HuH-7.5 (cell line): ENCODE measurements at regions not wholly inside any gene's neighbourhood (a gene's known extent, or its start where the extent isn't known, plus 50 kb on each side); places are given as distances from the start of the nearest gene placed in this dataset.

Experiments used
- DNase-seq: peaks from one replicate; pipeline ENCODE4 v3.0.0; 2011; ENCODE audit warnings: low spot score

DNA sequence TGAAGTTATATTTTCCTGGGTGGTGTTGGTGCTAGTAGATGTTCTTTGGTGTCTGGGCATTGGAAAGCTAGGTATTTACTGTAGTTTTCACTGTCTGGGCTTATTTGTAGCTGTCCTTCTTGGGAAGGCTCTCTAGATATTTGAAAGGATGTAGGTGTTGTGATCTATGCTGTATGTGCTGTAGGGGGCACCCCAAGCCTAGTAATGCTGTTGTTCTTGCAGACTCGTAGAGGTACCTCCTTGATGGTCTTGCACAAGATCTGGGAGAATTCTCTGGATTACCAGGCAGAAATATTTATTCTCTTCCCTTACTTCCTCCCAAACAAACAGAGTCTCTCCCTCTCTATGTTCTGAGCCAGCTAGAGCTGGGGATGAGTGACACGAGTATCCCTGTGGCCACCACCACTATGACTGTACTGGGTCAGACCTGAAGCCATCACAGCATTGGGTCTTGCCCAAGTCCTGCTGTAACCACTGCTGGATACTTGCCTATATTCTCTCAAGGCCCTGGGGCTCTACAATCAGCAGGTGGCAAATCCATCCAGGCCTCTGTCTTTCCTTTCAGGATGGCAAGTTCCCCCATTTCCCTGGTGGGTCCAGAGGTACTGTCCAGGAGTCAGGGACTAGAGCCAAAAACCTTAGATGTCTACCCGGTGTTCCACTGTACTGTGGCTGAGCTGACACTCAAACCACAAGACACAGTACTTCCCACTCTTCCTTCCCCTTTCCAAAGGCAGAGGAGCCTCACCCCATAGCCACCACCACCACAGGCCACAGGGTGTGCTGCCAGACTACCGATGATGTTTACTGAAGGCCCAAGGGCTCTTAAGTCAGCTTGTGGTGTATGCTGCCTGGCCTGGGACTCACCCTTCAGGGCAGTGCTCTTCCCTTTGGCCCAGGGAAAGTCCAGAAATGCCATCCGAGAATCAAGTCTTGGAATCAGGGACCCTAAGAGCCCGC, 195.2 kb upstream of the DPPA4 start:
- DNase-seq = no peak

GRCh38 chr3:109545746-109546145, 208.4 kb upstream of the DPPA4 start:
- DNase-seq = no peak

- DNase-seq = no peak
Measured at GRCh38 chr3:109548192-109548938, 211.0 kb upstream of the DPPA4 start.

- no peak for DNase-seq
Measured at GRCh38 chr3:109553591-109554371, 216.4 kb upstream of the DPPA4 start.

- DNase-seq = no peak
Measured at GRCh38 chr3:109559389-109559788, 222.0 kb upstream of the DPPA4 start.

DNA sequence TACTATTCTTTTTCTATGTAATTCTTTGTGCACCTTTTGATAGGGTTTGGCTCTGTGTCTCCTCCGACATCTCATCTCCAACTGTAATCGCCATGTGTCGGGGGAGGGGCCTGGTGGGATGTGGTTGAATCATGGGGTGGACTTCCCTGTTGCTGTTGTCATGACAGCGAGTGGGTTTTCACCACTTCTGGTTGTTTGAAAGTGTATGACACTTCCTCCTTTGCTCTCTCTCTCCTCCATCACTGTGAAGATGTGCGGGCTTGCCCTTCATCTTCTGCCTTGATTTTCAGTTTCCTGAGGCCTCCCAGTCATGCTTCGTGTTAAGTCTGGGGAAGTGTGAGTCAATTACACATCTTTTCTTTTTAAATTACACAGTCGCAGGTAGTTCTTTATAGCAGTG, 225.8 kb upstream of the DPPA4 start:
- no peak for DNase-seq

- DNase-seq = no peak
Measured at GRCh38 chr3:109569135-109569846, 231.9 kb upstream of the DPPA4 start.

- no peak for DNase-seq
Measured at GRCh38 chr3:109570408-109570807, 233.1 kb upstream of the DPPA4 start.

GRCh38 chr3:109572301-109572700, 235.0 kb upstream of the DPPA4 start:
- DNase-seq = no peak

GRCh38 chr3:109596991-109597390, 259.6 kb upstream of the DPPA4 start:
- no peak for DNase-seq

DNA sequence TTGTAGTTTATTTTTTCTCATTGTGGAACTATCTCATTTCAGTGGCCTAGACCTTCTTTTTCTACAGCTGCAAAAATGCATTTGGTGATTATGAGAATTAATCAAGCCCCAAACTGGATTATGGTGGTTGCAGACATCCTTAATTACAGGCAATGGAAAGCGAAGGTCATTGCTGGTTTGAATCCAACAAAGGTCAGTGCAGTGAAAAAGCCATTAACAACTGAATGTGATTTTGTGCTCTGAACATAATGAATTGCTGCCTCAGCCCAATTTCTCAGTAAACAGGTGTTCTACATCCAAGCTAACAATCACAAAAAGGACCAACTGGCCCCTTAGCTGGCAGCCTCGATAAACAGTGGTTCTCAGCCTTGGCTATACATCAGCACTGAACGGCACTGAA, 260.1 kb upstream of the DPPA4 start:
- no peak for DNase-seq

GRCh38 chr3:109607897-109608296, 270.6 kb upstream of the DPPA4 start:
- DNase-seq = no peak

- DNase-seq = no peak
Measured at GRCh38 chr3:109608574-109608973, 271.2 kb upstream of the DPPA4 start.

GRCh38 chr3:109618766-109619378, 281.5 kb upstream of the DPPA4 start:
- no peak for DNase-seq

- DNase-seq = no peak
Measured at GRCh38 chr3:109631897-109632296, 294.6 kb upstream of the DPPA4 start.

GRCh38 chr3:109640146-109640652, 302.9 kb upstream of the DPPA4 start:
- DNase-seq = peak; percentile 12

DNA sequence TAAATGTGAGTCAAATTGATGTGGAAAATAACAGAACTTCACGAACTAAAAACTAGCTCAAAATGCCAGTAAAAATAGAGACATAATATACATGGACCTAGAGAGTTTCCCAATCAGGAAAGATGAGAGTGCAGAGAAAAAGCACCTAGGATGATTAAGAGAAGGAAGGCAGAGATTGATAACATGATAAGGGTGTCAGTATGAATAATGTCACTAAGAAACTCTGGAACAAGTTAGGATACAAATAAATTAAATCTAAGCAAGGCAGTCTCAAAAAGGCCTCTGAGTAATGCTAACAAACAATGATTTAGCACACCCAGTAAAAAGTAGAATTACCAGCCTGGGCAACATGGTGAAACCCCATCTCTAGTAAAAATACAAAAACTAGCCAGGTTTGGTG, 304.7 kb upstream of the DPPA4 start:
- DNase-seq = no peak

DNA sequence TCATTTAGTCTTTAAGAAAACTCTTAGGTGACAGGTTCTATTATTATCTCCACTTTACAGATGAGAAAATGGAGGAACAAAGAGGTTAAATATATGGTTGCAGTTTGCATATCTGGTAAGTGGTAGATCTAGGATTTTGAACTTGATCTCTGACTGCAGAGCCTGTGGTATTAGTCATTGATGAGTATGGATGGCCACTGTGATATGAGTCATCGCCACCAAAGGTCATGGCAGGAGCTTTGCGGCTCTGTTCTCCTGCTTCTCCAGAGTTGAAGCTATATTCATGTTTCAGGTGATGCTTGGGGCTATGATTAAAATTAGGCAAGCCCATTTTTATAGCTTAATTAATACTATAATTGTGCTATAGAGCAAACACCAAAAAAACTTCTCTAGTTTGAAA, 306.2 kb upstream of the DPPA4 start:
- no peak for DNase-seq

DNA sequence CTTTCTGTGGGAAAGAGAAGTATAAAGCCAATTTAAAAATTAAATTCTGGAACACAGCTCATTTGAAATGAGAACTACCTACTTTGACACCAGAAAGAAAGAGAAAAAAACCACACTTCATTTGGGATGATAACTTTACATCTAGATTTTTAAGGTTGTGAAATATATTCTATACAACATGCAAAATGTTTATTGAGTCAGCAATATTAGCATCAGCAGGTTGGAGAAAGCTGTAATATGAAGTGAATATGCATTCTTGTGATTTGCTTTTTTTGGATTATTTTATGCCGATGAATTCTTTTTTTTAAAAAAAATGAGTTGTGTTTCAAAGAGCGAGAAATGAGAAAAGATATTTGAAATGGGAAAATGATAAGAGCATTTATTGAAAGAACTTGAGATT, 307.0 kb upstream of the DPPA4 start:
- no peak for DNase-seq

DNA sequence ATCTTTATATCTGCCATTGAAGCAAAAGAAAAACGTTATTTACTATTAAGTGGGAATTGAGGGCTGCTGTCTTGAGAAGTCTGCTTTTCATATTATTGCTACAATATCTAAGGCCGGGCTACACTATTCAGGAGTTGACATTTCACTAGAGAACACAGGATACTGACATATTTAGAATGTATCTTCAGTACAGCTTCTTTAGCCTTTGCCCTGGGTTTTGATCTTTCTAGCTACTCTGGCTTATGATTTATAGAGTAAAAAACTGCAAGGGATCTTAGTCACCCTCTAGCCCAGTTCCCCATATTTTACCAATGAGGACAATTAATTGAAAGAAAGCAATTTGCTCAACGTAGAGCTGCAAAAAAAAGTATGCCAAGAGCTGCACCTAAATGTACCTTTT, 307.4 kb upstream of the DPPA4 start:
- no peak for DNase-seq

DNA sequence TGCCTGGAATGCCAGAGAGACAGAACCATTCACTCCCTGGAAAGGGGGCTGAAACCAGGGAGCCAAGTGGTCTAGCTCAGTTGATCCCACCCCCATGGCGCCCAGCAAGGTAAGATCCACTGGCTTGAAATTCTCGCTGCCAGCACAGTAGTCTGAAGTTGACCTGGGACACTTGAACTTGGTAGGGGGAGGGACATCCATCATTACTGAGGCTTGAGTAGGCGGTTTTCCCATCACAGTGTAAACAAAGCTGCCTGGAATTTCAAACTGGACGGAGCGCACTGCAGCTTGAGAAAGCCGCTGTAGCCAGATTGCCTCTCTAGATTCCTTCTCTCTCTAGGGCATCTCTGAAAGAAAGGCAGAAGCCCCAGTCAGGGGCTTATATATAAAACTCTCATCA, 310.7 kb upstream of the DPPA4 start:
- DNase-seq = no peak
